ENCODE measurements at regions not wholly inside any gene's neighbourhood (a gene's known extent, or its start where the extent isn't known, plus 50 kb on each side); places are given as distances from the start of the nearest gene placed in this dataset.

GRCh38 chr19:28880735-28881401, 332.1 kb downstream of the UQCRFS1 start (continued):
- TF ChIP-seq STAT6 (CRISPR knock-in tag; conservative IDR thresholded peaks at IDR 0.05; ENCODE audit: low read depth) (no peak), KAT7 (CRISPR knock-in tag; IDR thresholded peaks at IDR 0.05; ENCODE audit: borderline replicate concordance) (no peak), USF1 (CRISPR knock-in tag; IDR thresholded peaks at IDR 0.05) (no peak), ETV6 (CRISPR knock-in tag; IDR thresholded peaks at IDR 0.05) (no peak), GTF2I (CRISPR knock-in tag; conservative IDR thresholded peaks at IDR 0.05) (no peak), ZNF532 (CRISPR knock-in tag; IDR thresholded peaks at IDR 0.05; ENCODE audit: borderline replicate concordance) (peak; percentile 80; the same call in 1 of the 2 replicates), TEAD1 (CRISPR knock-in tag; IDR thresholded peaks at IDR 0.05) (no peak), JUN (CRISPR knock-in tag; IDR thresholded peaks at IDR 0.05) (no peak), ATF3 (CRISPR knock-in tag; conservative IDR thresholded peaks at IDR 0.05) (no peak), FOXP4 (CRISPR knock-in tag; IDR thresholded peaks at IDR 0.05) (no peak; the same call in 1 of the 2 replicates), CREB1 (CRISPR knock-in tag; IDR thresholded peaks at IDR 0.05) (no peak), CDX4 (CRISPR knock-in tag; IDR thresholded peaks at IDR 0.05; ENCODE audit: borderline replicate concordance) (no peak), ZBTB21 (CRISPR knock-in tag; IDR thresholded peaks at IDR 0.05; ENCODE audit: borderline replicate concordance) (no peak), RORB (CRISPR knock-in tag; IDR thresholded peaks at IDR 0.05) (no peak), ZNF121 (CRISPR knock-in tag; IDR thresholded peaks at IDR 0.05) (no peak), FOXJ3 (CRISPR knock-in tag; IDR thresholded peaks at IDR 0.05; ENCODE audit: borderline replicate concordance) (0 out of 2 replicates have a peak, but pooled peaks have one; percentile 45), CREM (CRISPR knock-in tag; IDR thresholded peaks at IDR 0.05) (no peak), NFATC4 (CRISPR knock-in tag; IDR thresholded peaks at IDR 0.05) (0 out of 2 replicates have a peak, but pooled peaks have one; percentile 9), ERG (CRISPR knock-in tag; IDR thresholded peaks at IDR 0.05) (peak; percentile 61; the same call in 1 of the 2 replicates)
- TF ChIP-seq, protein P1, sequence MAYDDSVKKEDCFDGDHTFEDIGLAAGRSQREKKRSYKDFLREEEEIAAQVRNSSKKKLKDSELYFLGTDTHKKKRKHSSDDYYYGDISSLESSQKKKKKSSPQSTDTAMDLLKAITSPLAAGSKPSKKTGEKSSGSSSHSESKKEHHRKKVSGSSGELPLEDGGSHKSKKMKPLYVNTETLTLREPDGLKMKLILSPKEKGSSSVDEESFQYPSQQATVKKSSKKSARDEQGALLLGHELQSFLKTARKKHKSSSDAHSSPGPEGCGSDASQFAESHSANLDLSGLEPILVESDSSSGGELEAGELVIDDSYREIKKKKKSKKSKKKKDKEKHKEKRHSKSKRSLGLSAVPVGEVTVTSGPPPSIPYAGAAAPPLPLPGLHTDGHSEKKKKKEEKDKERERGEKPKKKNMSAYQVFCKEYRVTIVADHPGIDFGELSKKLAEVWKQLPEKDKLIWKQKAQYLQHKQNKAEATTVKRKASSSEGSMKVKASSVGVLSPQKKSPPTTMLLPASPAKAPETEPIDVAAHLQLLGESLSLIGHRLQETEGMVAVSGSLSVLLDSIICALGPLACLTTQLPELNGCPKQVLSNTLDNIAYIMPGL (CRISPR knock-in tag; IDR thresholded peaks at IDR 0.05): no peak
- TF ChIP-seq, protein P2, sequence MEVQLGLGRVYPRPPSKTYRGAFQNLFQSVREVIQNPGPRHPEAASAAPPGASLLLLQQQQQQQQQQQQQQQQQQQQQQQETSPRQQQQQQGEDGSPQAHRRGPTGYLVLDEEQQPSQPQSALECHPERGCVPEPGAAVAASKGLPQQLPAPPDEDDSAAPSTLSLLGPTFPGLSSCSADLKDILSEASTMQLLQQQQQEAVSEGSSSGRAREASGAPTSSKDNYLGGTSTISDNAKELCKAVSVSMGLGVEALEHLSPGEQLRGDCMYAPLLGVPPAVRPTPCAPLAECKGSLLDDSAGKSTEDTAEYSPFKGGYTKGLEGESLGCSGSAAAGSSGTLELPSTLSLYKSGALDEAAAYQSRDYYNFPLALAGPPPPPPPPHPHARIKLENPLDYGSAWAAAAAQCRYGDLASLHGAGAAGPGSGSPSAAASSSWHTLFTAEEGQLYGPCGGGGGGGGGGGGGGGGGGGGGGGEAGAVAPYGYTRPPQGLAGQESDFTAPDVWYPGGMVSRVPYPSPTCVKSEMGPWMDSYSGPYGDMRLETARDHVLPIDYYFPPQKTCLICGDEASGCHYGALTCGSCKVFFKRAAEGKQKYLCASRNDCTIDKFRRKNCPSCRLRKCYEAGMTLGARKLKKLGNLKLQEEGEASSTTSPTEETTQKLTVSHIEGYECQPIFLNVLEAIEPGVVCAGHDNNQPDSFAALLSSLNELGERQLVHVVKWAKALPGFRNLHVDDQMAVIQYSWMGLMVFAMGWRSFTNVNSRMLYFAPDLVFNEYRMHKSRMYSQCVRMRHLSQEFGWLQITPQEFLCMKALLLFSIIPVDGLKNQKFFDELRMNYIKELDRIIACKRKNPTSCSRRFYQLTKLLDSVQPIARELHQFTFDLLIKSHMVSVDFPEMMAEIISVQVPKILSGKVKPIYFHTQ (CRISPR knock-in tag; IDR thresholded peaks at IDR 0.05): peak; percentile 44; the same call in 1 of the 2 replicates

Measured in WTC11 (cell line).